ENCODE measurements at regions not wholly inside any gene's neighbourhood (a gene's known extent, or its start where the extent isn't known, plus 50 kb on each side); places are given as distances from the start of the nearest gene placed in this dataset.

- H3K27ac Mint-ChIP-seq (ENCODE audit: unreplicated experiment): no peak overlapping the region
- BruUV-seq (replicated peaks): no TSS peak
- no peak for TF ChIP-seq CTCF (IDR thresholded peaks at IDR 0.05; ENCODE audit: unreplicated experiment)
- H3K36me3 Mint-ChIP-seq (ENCODE audit: insufficient read depth, unreplicated experiment): no peaks in the 10 kb centered on the region
- H3K9me3 Mint-ChIP-seq (ENCODE audit: low read depth, unreplicated experiment): no peaks in the 10 kb centered on the region
- CTCF ChIA-PET: no interaction called here
- DNase-seq: no peak
- H3K4me1 Mint-ChIP-seq (ENCODE audit: low read depth, unreplicated experiment): no peaks in the 10 kb centered on the region
- intact Hi-C loops (cut with micrococcal nuclease; ENCODE audit: unreplicated experiment): no loop called here
- peaks cover 44% of the 10 kb centered on the region for H3K27me3 Mint-ChIP-seq (ENCODE audit: unreplicated experiment)
- H3K4me3 Mint-ChIP-seq (ENCODE audit: low read depth, unreplicated experiment): no peak overlapping the region
These were observed 119.5 kb downstream of the SALL1 start for GRCh38 chr16:51031598-51031997.

DNA sequence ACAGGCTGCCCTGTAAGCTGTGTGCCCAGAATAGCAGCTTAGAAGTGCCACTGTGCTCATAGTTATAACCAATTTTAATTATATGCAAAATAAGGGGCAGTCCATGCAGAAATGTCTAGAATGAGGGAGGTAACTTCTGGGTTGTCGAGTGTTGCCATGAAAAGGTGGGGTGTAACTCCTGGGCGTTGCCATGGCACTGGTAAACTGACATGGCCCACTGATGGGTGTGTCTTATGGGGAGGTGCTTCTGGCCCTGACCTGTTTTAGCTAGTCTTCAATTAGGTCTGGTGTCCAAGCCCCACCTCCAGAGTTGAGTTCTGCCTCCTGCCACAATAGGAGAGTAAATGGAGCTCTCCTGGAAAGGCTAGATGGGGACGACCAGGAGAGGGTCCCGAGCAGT lies 120.6 kb downstream of the SALL1 start:
- CTCF ChIA-PET: interaction anchor here (1.0 kb wide), 1 partner anchor 46 kb away, joined by 7 read pairs; no protein-coding TSS in a partner anchor
- no peaks in the 10 kb centered on the region for H3K4me1 Mint-ChIP-seq (ENCODE audit: low read depth, unreplicated experiment)

GRCh38 chr16:51025588-51026290 lies 125.3 kb downstream of the SALL1 start:
- no peak overlapping the region for H3K27ac Mint-ChIP-seq (ENCODE audit: unreplicated experiment)
- H3K4me1 Mint-ChIP-seq (ENCODE audit: low read depth, unreplicated experiment): no peaks in the 10 kb centered on the region
- H3K9me3 Mint-ChIP-seq (ENCODE audit: low read depth, unreplicated experiment): no peaks in the 10 kb centered on the region
- intact Hi-C loops (cut with micrococcal nuclease; ENCODE audit: unreplicated experiment): no loop called here
- BruUV-seq (replicated peaks): no TSS peak
- DNase-seq: no peak
- no peak for TF ChIP-seq CTCF (IDR thresholded peaks at IDR 0.05; ENCODE audit: unreplicated experiment)
- no peaks in the 10 kb centered on the region for H3K36me3 Mint-ChIP-seq (ENCODE audit: insufficient read depth, unreplicated experiment)
- H3K27me3 Mint-ChIP-seq (ENCODE audit: unreplicated experiment): peaks cover 84% of the 10 kb centered on the region
- CTCF ChIA-PET: no interaction called here
- H3K4me3 Mint-ChIP-seq (ENCODE audit: low read depth, unreplicated experiment): no peak overlapping the region

More for the DNA sequence above, 120.6 kb downstream of the SALL1 start:
- Mint-ChIP-seq H3K27me3 (ENCODE audit: unreplicated experiment) (peaks cover 49% of the 10 kb centered on the region), H3K4me3 (ENCODE audit: low read depth, unreplicated experiment) (no peak overlapping the region), H3K9me3 (ENCODE audit: low read depth, unreplicated experiment) (no peaks in the 10 kb centered on the region), H3K36me3 (ENCODE audit: insufficient read depth, unreplicated experiment) (no peaks in the 10 kb centered on the region), H3K27ac (ENCODE audit: unreplicated experiment) (no peak overlapping the region)
- intact Hi-C loops (cut with micrococcal nuclease; ENCODE audit: unreplicated experiment): no loop called here
- no peak for TF ChIP-seq CTCF (IDR thresholded peaks at IDR 0.05; ENCODE audit: unreplicated experiment)
- DNase-seq: no peak
- BruUV-seq (replicated peaks): no TSS peak

- CTCF ChIA-PET: no interaction called here
- peaks cover 89% of the 10 kb centered on the region for H3K27me3 Mint-ChIP-seq (ENCODE audit: unreplicated experiment)
- no peaks in the 10 kb centered on the region for H3K4me1 Mint-ChIP-seq (ENCODE audit: low read depth, unreplicated experiment)
- TF ChIP-seq CTCF (IDR thresholded peaks at IDR 0.05; ENCODE audit: unreplicated experiment): no peak
- no peaks in the 10 kb centered on the region for H3K9me3 Mint-ChIP-seq (ENCODE audit: low read depth, unreplicated experiment)
- no TSS peak for BruUV-seq (replicated peaks)
- no peaks in the 10 kb centered on the region for H3K36me3 Mint-ChIP-seq (ENCODE audit: insufficient read depth, unreplicated experiment)
- intact Hi-C loops (cut with micrococcal nuclease; ENCODE audit: unreplicated experiment): no loop called here
- no peak for DNase-seq
- no peak overlapping the region for H3K4me3 Mint-ChIP-seq (ENCODE audit: low read depth, unreplicated experiment)
- H3K27ac Mint-ChIP-seq (ENCODE audit: unreplicated experiment): no peak overlapping the region
These were observed 126.4 kb downstream of the SALL1 start for GRCh38 chr16:51024703-51025102.
